Endothelial cell of umbilical vein (primary cell): ENCODE measurements at regions not wholly inside any gene's neighbourhood (a gene's known extent, or its start where the extent isn't known, plus 50 kb on each side); places are given as distances from the start of the nearest gene placed in this dataset.

Experiments
- BruUV-seq: library from RNA; stranded (reverse); fragments of 400-500 nt; replicated peaks from 2 replicates; lab custom pipeline; 2021; lab: Mats Ljungman, UMichigan
- CTCF ChIA-PET: fragments of 300-600, 350-600 bp; sonication (Branson Sonifier 250); formaldehyde crosslinking; loops from one replicate; lab custom pipeline; 2021; ENCODE audit warnings: antibody characterized with exemption, inconsistent platforms; lab: Charles Lee
- POLR2A ChIA-PET: fragments of 300-600, 350-600 bp; sonication (Branson Sonifier 250); formaldehyde crosslinking; loops from one replicate; lab custom pipeline; 2021; ENCODE audit warnings: antibody characterized with exemption, inconsistent platforms; lab: Charles Lee
- DNase-seq: peaks from one replicate; pipeline ENCODE4 v3.0.0-alpha.2; 2011; ENCODE audit warnings: low read depth, low spot score
- FAIRE-seq: peaks from 2 replicates; lab custom pipeline; 2011; peaks lifted over from hg19 to GRCh38; lab: Jason Lieb, UNC
- H2AFZ ChIP-seq: 2 replicates; pipeline ENCODE4 v1.6.0; 2012; ENCODE audit warnings: low read depth, low read length, control low read depth, inconsistent platforms
- H3K27ac ChIP-seq: 2 replicates; pipeline ENCODE4 v1.5.1; 2011; ENCODE audit warnings: low read depth, mild to moderate bottlenecking, control low read depth, low read length, moderate library complexity; ENCODE audit not compliant: insufficient read depth
- H3K27me3 ChIP-seq, 2 experiments: 2 replicates each; pipeline versions ENCODE4 v1.6.0 to v1.6.1; 2011; ENCODE audit warnings: low read length in 2 of 2, mixed read lengths in 1 of 2; ENCODE audit not compliant: control insufficient read depth in 2 of 2, insufficient read depth in 2 of 2
- H3K36me3 ChIP-seq, 2 experiments: 2 replicates in 1 of 2; 3 replicates in 1 of 2; pipeline ENCODE4 v1.5.1; 2011; ENCODE audit warnings: low read length in 2 of 2, mild to moderate bottlenecking in 1 of 2, moderate library complexity in 1 of 2; ENCODE audit not compliant: control insufficient read depth in 2 of 2, insufficient read depth in 2 of 2; ENCODE audit errors: extremely low read depth in 1 of 2
- H3K4me1 ChIP-seq: 3 replicates; pipeline ENCODE4 v1.5.1; 2011; ENCODE audit warnings: mild to moderate bottlenecking, low read length; ENCODE audit not compliant: control insufficient read depth, insufficient read depth; ENCODE audit errors: extremely low read depth
- H3K4me2 ChIP-seq: 2 replicates; pipeline ENCODE4 v1.6.1; 2011; ENCODE audit warnings: low read length, control low read depth, mixed read lengths; ENCODE audit not compliant: insufficient read depth
- H3K4me3 ChIP-seq, 3 experiments: fragments of 200-600 bp in 1 of 3; sonication (generic), shearing (Covaris generic) in 1 of 3; replicated peaks in 1 of 3; 2 replicates each; pipeline ENCODE4 v1.5.1; 2011 to 2016; ENCODE audit warnings: control low read depth in 3 of 3, low read length in 3 of 3, mild to moderate bottlenecking in 2 of 3, inconsistent platforms in 1 of 3, low read depth in 1 of 3, moderate library complexity in 1 of 3; ENCODE audit not compliant: insufficient read depth in 1 of 3
- H3K79me2 ChIP-seq: 2 replicates; pipeline ENCODE4 v1.6.0; 2012; ENCODE audit warnings: low read length, inconsistent platforms; ENCODE audit not compliant: control insufficient read depth, insufficient read depth
- H3K9ac ChIP-seq: replicated peaks from 2 replicates; pipeline ENCODE3; 2011; ENCODE audit warnings: low read length, control low read depth; ENCODE audit not compliant: insufficient read depth; ENCODE audit errors: extremely low read depth
- H3K9me1 ChIP-seq: replicated peaks from 3 replicates; pipeline ENCODE4 v1.6.0; 2011; ENCODE audit warnings: mild to moderate bottlenecking, low read length; ENCODE audit not compliant: control insufficient read depth, insufficient read depth; ENCODE audit errors: extremely low read depth
- H3K9me3 ChIP-seq: replicated peaks from 2 replicates; pipeline ENCODE4 v1.5.1; 2012; ENCODE audit warnings: low read length, inconsistent platforms; ENCODE audit not compliant: control insufficient read depth, insufficient read depth
- H4K20me1 ChIP-seq: replicated peaks from 2 replicates; pipeline ENCODE3; 2011; ENCODE audit warnings: mild to moderate bottlenecking, low read length; ENCODE audit not compliant: control insufficient read depth, insufficient read depth; ENCODE audit errors: extremely low read depth
- EZH2 ChIP-seq: IDR thresholded peaks from 2 replicates; pipeline ENCODE4 v1.6.1; 2012; ENCODE audit warnings: borderline replicate concordance, low read depth, mild to moderate bottlenecking, moderate library complexity, low read length, inconsistent platforms; ENCODE audit not compliant: severe bottlenecking
- FOS ChIP-seq: IDR thresholded peaks from 2 replicates; pipeline ENCODE4 v1.6.1; 2011; ENCODE audit warnings: mild to moderate bottlenecking, low read length, moderate library complexity, borderline replicate concordance; ENCODE audit not compliant: insufficient read depth
- GATA2 ChIP-seq: IDR thresholded peaks from 2 replicates; pipeline ENCODE4 v1.7.0; 2011; ENCODE audit warnings: low read depth, mild to moderate bottlenecking, moderate library complexity, mixed read lengths, low read length; ENCODE audit not compliant: insufficient read length, insufficient read depth
- JUN ChIP-seq: IDR thresholded peaks from 2 replicates; pipeline ENCODE4 v1.6.1; 2011; ENCODE audit warnings: borderline replicate concordance, low read depth; ENCODE audit not compliant: insufficient read length, insufficient read depth
- MYC ChIP-seq: IDR thresholded peaks from one replicate; pipeline ENCODE4 v1.6.1; 2011; ENCODE audit warnings: mild to moderate bottlenecking, low read depth, low read length
- POLR2A ChIP-seq: IDR thresholded peaks from 2 replicates; pipeline ENCODE4 v1.6.1; 2012; ENCODE audit warnings: low read depth, mild to moderate bottlenecking, control low read depth, low read length
- dilution Hi-C: fragments of 300-500 bp; cut with MboI; formaldehyde crosslinking; loops from one replicate; pipeline ENCODE4 v1.15.0; 2019; ENCODE audit warnings: low sequenced_read_pairs; ENCODE audit not compliant: extremely low pct_ligation_motif_present
- intact Hi-C: fragments of 100-400 bp; cut with micrococcal nuclease; formaldehyde crosslinking; loops from one replicate; pipeline ENCODE4 v1.10.0; 2022
- TF ChIP-seq, protein P1 (sequence below): IDR thresholded peaks from 2 replicates; pipeline ENCODE4 v1.6.1; 2011; ENCODE audit not compliant: insufficient read depth, insufficient read length

- H3K27me3 ChIP-seq: peaks cover 4 to 7% of the 10 kb centered on the region in 2 experiments
- intact Hi-C loops: no loop called here
- BruUV-seq: no TSS peak
- H3K4me2 ChIP-seq: no peak overlapping the region
- no peak overlapping the region for H3K27ac ChIP-seq
- dilution Hi-C loops: no loop called here
- H3K9me3 ChIP-seq: no peaks in the 10 kb centered on the region
- no peak overlapping the region for H3K9ac ChIP-seq
- no peaks in the 10 kb centered on the region for H4K20me1 ChIP-seq
- no peaks in the 10 kb centered on the region for H3K79me2 ChIP-seq
- DNase-seq: no peak
- no peaks in the 10 kb centered on the region for H3K36me3 ChIP-seq
- no peaks in the 10 kb centered on the region for H3K9me1 ChIP-seq
- H3K4me3 ChIP-seq: no peak overlapping the region
- H3K4me1 ChIP-seq: no peaks in the 10 kb centered on the region
- no peak overlapping the region for H2AFZ ChIP-seq
- FAIRE-seq: no peak
- no peak for TF ChIP-seq MYC
- no peak for TF ChIP-seq GATA2
- TF ChIP-seq EZH2: no peak
- TF ChIP-seq, protein P1, sequence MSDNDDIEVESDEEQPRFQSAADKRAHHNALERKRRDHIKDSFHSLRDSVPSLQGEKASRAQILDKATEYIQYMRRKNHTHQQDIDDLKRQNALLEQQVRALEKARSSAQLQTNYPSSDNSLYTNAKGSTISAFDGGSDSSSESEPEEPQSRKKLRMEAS: no peak
- TF ChIP-seq FOS: no peak
- TF ChIP-seq JUN: no peak
- ChIA-PET POLR2A (no interaction called here), CTCF (interaction anchor here (1.0 to 1.4 kb wide), 3 partner anchors 13 to 37 kb away, joined by 3 read pairs; no protein-coding TSS in a partner anchor)
These were observed 104.7 kb upstream of the PCGF5 start for GRCh38 chr10:91115618-91116390.

DNA sequence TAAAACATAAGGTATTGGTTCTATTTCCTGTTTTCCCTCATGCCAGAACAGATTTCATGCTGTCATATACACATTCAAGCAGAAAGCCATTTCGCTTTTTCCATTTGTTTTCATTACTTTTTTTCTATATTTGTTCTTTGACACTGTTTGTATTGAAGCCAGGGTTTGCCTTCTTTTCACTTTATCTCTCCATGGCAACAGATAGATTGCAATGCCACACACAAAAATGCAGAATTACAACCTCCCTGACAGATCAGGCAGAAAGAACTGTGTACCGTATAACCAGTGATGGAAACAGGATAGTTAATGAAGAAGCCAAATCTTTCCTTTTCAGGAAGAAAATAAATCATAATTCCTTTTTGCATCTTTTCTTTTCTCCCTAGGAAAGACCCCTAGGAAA, 103.0 kb upstream of the PCGF5 start:
- Histone ChIP-seq H3K36me3 (no peaks in the 10 kb centered on the region), H3K9me1 (no peaks in the 10 kb centered on the region), H3K4me1 (no peaks in the 10 kb centered on the region), H3K79me2 (no peaks in the 10 kb centered on the region), H3K4me2 (no peak overlapping the region), H3K9ac (no peak overlapping the region), H3K27ac (no peak overlapping the region), H3K27me3 (peaks cover 4 to 10% of the 10 kb centered on the region in 2 experiments), H3K4me3 (no peak overlapping the region), H2AFZ (no peak overlapping the region), H4K20me1 (no peaks in the 10 kb centered on the region), H3K9me3 (no peaks in the 10 kb centered on the region)
- TF ChIP-seq, protein P1: no peak
- TF ChIP-seq JUN: no peak
- no peak for TF ChIP-seq GATA2
- TF ChIP-seq POLR2A: no peak
- POLR2A ChIA-PET: no interaction called here
- intact Hi-C loops (no loop called here), dilution Hi-C loops (no loop called here)
- no TSS peak for BruUV-seq
- CTCF ChIA-PET: interaction anchor here (1.3 kb wide), 1 partner anchor 18 kb away, joined by 3 read pairs; no protein-coding TSS in a partner anchor
- FAIRE-seq: no peak
- no peak for DNase-seq
